ENCODE measurements at regions not wholly inside any gene's neighbourhood (a gene's known extent, or its start where the extent isn't known, plus 50 kb on each side); places are given as distances from the start of the nearest gene placed in this dataset.

DNA sequence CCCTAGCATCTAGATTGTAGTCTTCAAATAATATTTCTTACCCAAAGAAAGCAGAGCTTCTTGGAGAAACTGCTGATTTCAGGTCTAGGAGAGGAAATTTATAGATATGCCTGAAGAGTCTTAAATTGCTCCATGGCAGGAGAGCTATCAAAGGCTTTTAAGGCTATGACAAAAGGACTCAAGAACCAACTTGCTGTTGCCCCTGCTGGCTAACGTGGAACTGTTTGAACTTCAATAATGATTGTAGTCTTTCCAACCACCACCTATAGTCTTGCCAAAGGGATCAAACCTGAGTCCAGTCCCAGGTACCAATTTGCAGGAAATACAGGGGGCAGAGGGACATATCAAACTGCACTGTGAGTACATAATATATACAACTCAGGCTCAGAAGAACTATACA lies 336.2 kb upstream of the ESRRG start:
- Histone ChIP-seq H4K20me1 (ENCODE audit: control insufficient read depth, extremely low read depth, insufficient read depth, low read length) (no peaks in the 10 kb centered on the region), H3K27me3 (ENCODE audit: control insufficient read depth, insufficient read depth, low read length) (no peaks in the 10 kb centered on the region), H3K9me3 (ENCODE audit: control insufficient read depth, insufficient read depth, low read depth, low read length) (no peaks in the 10 kb centered on the region), H3K4me2 (ENCODE audit: extremely low read depth, insufficient read depth, low read length) (no peak overlapping the region), H3K4me3 (replicated peaks in 1 of 4; ENCODE audit: control extremely low read depth in 1 of 4, insufficient read depth in 1 of 4, low read depth in 3 of 4, low read length in 4 of 4) (no peak overlapping the region), H3K27ac (ENCODE audit: insufficient read depth, low read length) (no peak overlapping the region), H3K79me2 (ENCODE audit: control insufficient read depth, insufficient read depth, low read length) (no peaks in the 10 kb centered on the region), H3K36me3 (ENCODE audit: control insufficient read depth, insufficient read depth, low read length) (no peaks in the 10 kb centered on the region), H2AFZ (ENCODE audit: low read length) (no peak overlapping the region), H3K9ac (ENCODE audit: insufficient read depth, low read length) (no peak overlapping the region), H3K4me1 (ENCODE audit: control insufficient read depth, extremely low read depth, insufficient read depth, low read length) (no peaks in the 10 kb centered on the region)
- TF ChIP-seq, protein P1, sequence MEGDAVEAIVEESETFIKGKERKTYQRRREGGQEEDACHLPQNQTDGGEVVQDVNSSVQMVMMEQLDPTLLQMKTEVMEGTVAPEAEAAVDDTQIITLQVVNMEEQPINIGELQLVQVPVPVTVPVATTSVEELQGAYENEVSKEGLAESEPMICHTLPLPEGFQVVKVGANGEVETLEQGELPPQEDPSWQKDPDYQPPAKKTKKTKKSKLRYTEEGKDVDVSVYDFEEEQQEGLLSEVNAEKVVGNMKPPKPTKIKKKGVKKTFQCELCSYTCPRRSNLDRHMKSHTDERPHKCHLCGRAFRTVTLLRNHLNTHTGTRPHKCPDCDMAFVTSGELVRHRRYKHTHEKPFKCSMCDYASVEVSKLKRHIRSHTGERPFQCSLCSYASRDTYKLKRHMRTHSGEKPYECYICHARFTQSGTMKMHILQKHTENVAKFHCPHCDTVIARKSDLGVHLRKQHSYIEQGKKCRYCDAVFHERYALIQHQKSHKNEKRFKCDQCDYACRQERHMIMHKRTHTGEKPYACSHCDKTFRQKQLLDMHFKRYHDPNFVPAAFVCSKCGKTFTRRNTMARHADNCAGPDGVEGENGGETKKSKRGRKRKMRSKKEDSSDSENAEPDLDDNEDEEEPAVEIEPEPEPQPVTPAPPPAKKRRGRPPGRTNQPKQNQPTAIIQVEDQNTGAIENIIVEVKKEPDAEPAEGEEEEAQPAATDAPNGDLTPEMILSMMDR (conservative IDR thresholded peaks at IDR 0.05 in 1 of 2, IDR thresholded peaks at IDR 0.05 in 1 of 2; ENCODE audit: low read depth in 1 of 2, low read length in 2 of 2) = no peak
- no peak for TF ChIP-seq EZH2 (IDR thresholded peaks at IDR 0.05; ENCODE audit: low read length, missing control alignments)
- DNase-seq (ENCODE audit: low read depth in 2 of 2) = no peak

DNA sequence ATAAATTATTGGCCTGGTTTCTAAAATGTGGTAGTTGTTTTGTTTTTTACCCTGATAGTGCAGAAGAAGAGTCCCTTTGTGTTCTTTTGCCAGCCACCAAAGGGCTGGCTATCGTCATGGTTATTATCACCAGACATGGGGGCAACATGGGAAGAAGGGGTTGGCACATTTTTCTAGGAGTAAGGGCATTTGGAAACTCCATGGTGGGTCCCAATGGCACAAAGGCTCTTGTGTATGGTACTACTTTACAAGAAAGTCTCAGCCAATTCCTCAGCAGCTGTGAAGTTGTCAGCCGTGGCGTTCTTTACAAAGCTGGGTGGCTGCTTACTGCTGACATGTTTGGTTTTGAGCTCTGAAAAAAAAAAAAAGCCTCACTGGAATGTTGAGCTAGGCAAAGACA lies 330.4 kb upstream of the ESRRG start:
- Histone ChIP-seq H3K36me3 (ENCODE audit: control insufficient read depth, insufficient read depth, low read length) (no peaks in the 10 kb centered on the region), H3K27ac (ENCODE audit: insufficient read depth, low read length) (no peak overlapping the region), H3K4me3 (replicated peaks in 1 of 4; ENCODE audit: control extremely low read depth in 1 of 4, insufficient read depth in 1 of 4, low read depth in 3 of 4, low read length in 4 of 4) (no peak overlapping the region), H3K9ac (ENCODE audit: insufficient read depth, low read length) (no peak overlapping the region), H2AFZ (ENCODE audit: low read length) (no peak overlapping the region), H4K20me1 (ENCODE audit: control insufficient read depth, extremely low read depth, insufficient read depth, low read length) (no peaks in the 10 kb centered on the region), H3K79me2 (ENCODE audit: control insufficient read depth, insufficient read depth, low read length) (no peaks in the 10 kb centered on the region), H3K4me1 (ENCODE audit: control insufficient read depth, extremely low read depth, insufficient read depth, low read length) (no peaks in the 10 kb centered on the region), H3K4me2 (ENCODE audit: extremely low read depth, insufficient read depth, low read length) (no peak overlapping the region), H3K9me3 (ENCODE audit: control insufficient read depth, insufficient read depth, low read depth, low read length) (no peaks in the 10 kb centered on the region), H3K27me3 (ENCODE audit: control insufficient read depth, insufficient read depth, low read length) (no peaks in the 10 kb centered on the region)
- no peak for DNase-seq (ENCODE audit: low read depth in 2 of 2)
- TF ChIP-seq, protein P1 (conservative IDR thresholded peaks at IDR 0.05 in 1 of 2, IDR thresholded peaks at IDR 0.05 in 1 of 2; ENCODE audit: low read depth in 1 of 2, low read length in 2 of 2) = no peak
- no peak for TF ChIP-seq EZH2 (IDR thresholded peaks at IDR 0.05; ENCODE audit: low read length, missing control alignments)

DNA sequence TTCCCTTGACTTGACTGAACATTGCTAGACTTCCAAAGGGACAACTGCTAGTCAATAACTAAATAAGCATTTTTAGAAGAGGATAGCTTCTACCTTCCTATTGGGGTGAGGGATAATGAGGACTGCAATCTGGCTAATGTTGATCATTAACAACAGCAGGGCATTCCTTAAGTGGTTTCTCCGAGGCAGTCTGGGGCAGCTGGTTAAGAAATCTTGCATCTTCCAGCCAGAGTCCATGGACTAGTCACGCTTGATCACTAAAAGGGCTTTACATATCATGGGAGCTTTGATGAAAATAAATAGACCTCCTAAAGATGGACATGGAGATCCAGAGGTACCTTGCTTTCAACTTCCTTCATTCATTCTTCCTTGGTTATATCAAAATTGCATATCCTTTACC lies 329.4 kb upstream of the ESRRG start:
- DNase-seq (ENCODE audit: low read depth in 2 of 2) = no peak
- no peaks in the 10 kb centered on the region for H3K79me2 ChIP-seq (ENCODE audit: control insufficient read depth, insufficient read depth, low read length)
- no peaks in the 10 kb centered on the region for H4K20me1 ChIP-seq (ENCODE audit: control insufficient read depth, extremely low read depth, insufficient read depth, low read length)
- no peak overlapping the region for H3K27ac ChIP-seq (ENCODE audit: insufficient read depth, low read length)
- no peak overlapping the region for H3K9ac ChIP-seq (ENCODE audit: insufficient read depth, low read length)
- H3K27me3 ChIP-seq (ENCODE audit: control insufficient read depth, insufficient read depth, low read length) = no peaks in the 10 kb centered on the region
- no peaks in the 10 kb centered on the region for H3K36me3 ChIP-seq (ENCODE audit: control insufficient read depth, insufficient read depth, low read length)
- no peaks in the 10 kb centered on the region for H3K4me1 ChIP-seq (ENCODE audit: control insufficient read depth, extremely low read depth, insufficient read depth, low read length)
- H3K4me3 ChIP-seq (replicated peaks in 1 of 4; ENCODE audit: control extremely low read depth in 1 of 4, insufficient read depth in 1 of 4, low read depth in 3 of 4, low read length in 4 of 4) = no peak overlapping the region
- no peak overlapping the region for H3K4me2 ChIP-seq (ENCODE audit: extremely low read depth, insufficient read depth, low read length)
- TF ChIP-seq, protein P1 (conservative IDR thresholded peaks at IDR 0.05 in 1 of 2, IDR thresholded peaks at IDR 0.05 in 1 of 2; ENCODE audit: low read depth in 1 of 2, low read length in 2 of 2) = no peak
- TF ChIP-seq EZH2 (IDR thresholded peaks at IDR 0.05; ENCODE audit: low read length, missing control alignments) = no peak
- no peak overlapping the region for H2AFZ ChIP-seq (ENCODE audit: low read length)
- H3K9me3 ChIP-seq (ENCODE audit: control insufficient read depth, insufficient read depth, low read depth, low read length) = no peaks in the 10 kb centered on the region

Data from fibroblast of lung (primary cell).